K562 (cell line): ENCODE measurements at regions not wholly inside any gene's neighbourhood (a gene's known extent, or its start where the extent isn't known, plus 50 kb on each side); places are given as distances from the start of the nearest gene placed in this dataset.

Experiments used
- CEBPB ChIP-seq: fragments of 450-650 bp; IDR thresholded peaks from 2 replicates; pipeline ENCODE4 v1.6.1; 2016; ENCODE audit warnings: missing genetic modification characterization, missing compliant biosample characterization
- ETV6 ChIP-seq, 3 experiments: fragments of 150-350 bp in 1 of 3; sonication (generic) in 1 of 3; formaldehyde crosslinking in 1 of 3; IDR thresholded peaks; 2 replicates each; pipeline versions ENCODE4 v1.6.1 to v1.8.0; 2014 to 2022; ENCODE audit warnings: borderline replicate concordance in 2 of 3, low read depth in 2 of 3, antibody characterized with exemption in 1 of 3, low read length in 1 of 3, mild to moderate bottlenecking in 1 of 3, missing genetic modification reagents in 1 of 3
- GABPB2 ChIP-seq: fragments of 250-450 bp; sonication (Bioruptor Pico); conservative IDR thresholded peaks from 2 replicates; pipeline ENCODE4 v1.5.1; 2021; ENCODE audit warnings: mild to moderate bottlenecking
- PRPF4 ChIP-seq: fragments of 200-400 bp; formaldehyde crosslinking; IDR thresholded peaks from one replicate; pipeline ENCODE4 v1.6.1; 2017; ENCODE audit warnings: low read length, low read depth, mild to moderate bottlenecking; ENCODE audit not compliant: insufficient read depth, poor library complexity, severe bottlenecking
- ZNF146 ChIP-seq: IDR thresholded peaks from one replicate; pipeline ENCODE4 v1.6.1; 2018; ENCODE audit warnings: missing compliant biosample characterization; ENCODE audit not compliant: unreplicated experiment
- TF ChIP-seq, protein P1 (sequence below): fragments of 250-450 bp; sonication (Bioruptor Pico); IDR thresholded peaks from 2 replicates; pipeline ENCODE4 v1.5.0; 2021; ENCODE audit warnings: mild to moderate bottlenecking, borderline replicate concordance
- TF ChIP-seq, protein P2 (sequence below): sonication (generic); formaldehyde crosslinking; IDR thresholded peaks from 2 replicates; pipeline ENCODE4 v1.5.0; 2020; ENCODE audit warnings: missing genetic modification reagents
- TF ChIP-seq, protein P3 (sequence below): fragments of 450-650 bp; conservative IDR thresholded peaks from 2 replicates; pipeline ENCODE4 v1.6.1; 2016; ENCODE audit warnings: missing genetic modification characterization, low read depth, mild to moderate bottlenecking, control low read depth, missing compliant biosample characterization

DNA sequence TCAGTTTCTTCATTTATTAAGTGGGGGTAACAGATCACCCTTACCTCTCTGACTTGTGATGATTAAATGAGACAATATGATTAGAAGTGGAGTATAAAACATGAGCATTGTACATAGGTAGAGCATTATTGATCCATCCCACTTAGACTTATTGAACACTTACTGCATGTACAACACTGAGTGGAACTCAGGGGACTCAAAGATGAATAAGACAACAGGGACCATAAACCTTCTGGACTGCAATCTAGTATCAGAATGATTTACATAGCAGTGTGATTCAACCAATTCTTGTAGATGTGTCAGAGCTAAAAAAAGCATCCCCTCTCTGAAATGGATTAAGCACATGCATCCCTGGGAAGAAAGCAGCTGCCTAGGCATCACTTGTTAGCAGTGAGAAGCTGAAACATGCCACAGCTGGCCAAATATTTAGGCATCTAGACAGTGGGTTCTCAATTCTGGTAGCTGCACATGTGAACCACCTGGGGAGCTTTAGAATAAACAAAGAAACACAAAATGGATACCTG, 111.5 kb downstream of the CYRIA start:
- TF ChIP-seq PRPF4 (no peak), CEBPB (tag) (no peak), ZNF146 (CRISPR knock-in tag) (no peak), GABPB2 (CRISPR knock-in tag) (no peak), ETV6 (IDR thresholded peaks at IDR 0.05; ENCODE audit: borderline replicate concordance in 1 of 2, low read depth in 2 of 2, low read length in 1 of 2) (no peak), ETV6 (CRISPR knock-in tag; IDR thresholded peaks at IDR 0.05; ENCODE audit: borderline replicate concordance) (no peak)
- TF ChIP-seq, protein P1, sequence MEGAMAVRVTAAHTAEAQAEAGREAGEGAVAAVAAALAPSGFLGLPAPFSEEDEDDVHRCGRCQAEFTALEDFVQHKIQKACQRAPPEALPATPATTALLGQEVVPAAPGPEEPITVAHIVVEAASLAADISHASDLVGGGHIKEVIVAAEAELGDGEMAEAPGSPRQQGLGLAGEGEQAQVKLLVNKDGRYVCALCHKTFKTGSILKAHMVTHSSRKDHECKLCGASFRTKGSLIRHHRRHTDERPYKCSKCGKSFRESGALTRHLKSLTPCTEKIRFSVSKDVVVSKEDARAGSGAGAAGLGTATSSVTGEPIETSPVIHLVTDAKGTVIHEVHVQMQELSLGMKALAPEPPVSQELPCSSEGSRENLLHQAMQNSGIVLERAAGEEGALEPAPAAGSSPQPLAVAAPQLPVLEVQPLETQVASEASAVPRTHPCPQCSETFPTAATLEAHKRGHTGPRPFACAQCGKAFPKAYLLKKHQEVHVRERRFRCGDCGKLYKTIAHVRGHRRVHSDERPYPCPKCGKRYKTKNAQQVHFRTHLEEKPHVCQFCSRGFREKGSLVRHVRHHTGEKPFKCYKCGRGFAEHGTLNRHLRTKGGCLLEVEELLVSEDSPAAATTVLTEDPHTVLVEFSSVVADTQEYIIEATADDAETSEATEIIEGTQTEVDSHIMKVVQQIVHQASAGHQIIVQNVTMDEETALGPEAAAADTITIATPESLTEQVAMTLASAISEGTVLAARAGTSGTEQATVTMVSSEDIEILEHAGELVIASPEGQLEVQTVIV, result no peak
- TF ChIP-seq, protein P2, sequence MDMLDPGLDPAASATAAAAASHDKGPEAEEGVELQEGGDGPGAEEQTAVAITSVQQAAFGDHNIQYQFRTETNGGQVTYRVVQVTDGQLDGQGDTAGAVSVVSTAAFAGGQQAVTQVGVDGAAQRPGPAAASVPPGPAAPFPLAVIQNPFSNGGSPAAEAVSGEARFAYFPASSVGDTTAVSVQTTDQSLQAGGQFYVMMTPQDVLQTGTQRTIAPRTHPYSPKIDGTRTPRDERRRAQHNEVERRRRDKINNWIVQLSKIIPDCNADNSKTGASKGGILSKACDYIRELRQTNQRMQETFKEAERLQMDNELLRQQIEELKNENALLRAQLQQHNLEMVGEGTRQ (CRISPR knock-in tag), result no peak
- TF ChIP-seq, protein P3, sequence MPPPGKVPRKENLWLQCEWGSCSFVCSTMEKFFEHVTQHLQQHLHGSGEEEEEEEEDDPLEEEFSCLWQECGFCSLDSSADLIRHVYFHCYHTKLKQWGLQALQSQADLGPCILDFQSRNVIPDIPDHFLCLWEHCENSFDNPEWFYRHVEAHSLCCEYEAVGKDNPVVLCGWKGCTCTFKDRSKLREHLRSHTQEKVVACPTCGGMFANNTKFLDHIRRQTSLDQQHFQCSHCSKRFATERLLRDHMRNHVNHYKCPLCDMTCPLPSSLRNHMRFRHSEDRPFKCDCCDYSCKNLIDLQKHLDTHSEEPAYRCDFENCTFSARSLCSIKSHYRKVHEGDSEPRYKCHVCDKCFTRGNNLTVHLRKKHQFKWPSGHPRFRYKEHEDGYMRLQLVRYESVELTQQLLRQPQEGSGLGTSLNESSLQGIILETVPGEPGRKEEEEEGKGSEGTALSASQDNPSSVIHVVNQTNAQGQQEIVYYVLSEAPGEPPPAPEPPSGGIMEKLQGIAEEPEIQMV, result no peak
